CD4-positive, CD25-positive, alpha-beta regulatory T cell (primary cell): ENCODE measurements at regions not wholly inside any gene's neighbourhood (a gene's known extent, or its start where the extent isn't known, plus 50 kb on each side); places are given as distances from the start of the nearest gene placed in this dataset.

ENCODE experiments used
- ATAC-seq, 2 donors: fragments of 150-1000 bp; cut with Tn5 transposase; one replicate each; pipeline ENCODE4 v1.10.0; 2021; ENCODE audit warnings: low read depth in 2 of 2, moderate number of reproducible peaks in 2 of 2, moderate library complexity in 1 of 2
- DNase-seq, 3 donors: peaks; one replicate each; pipeline versions ENCODE4 v3.0.0 to v3.0.0-alpha.2; 2012 to 2022; ENCODE audit warnings: mixed read lengths in 1 of 3
- H3K27ac ChIP-seq: one replicate; pipeline ENCODE4 v1.7.0; 2013; ENCODE audit warnings: mild to moderate bottlenecking, low read length; ENCODE audit not compliant: insufficient read depth, poor library complexity, severe bottlenecking
- H3K27me3 ChIP-seq: one replicate; pipeline ENCODE4 v1.7.0; 2013; ENCODE audit warnings: low read length; ENCODE audit not compliant: control insufficient read depth, insufficient read depth
- H3K36me3 ChIP-seq: one replicate; pipeline ENCODE4 v1.7.0; 2013; ENCODE audit warnings: mild to moderate bottlenecking, low read length, moderate library complexity; ENCODE audit not compliant: control insufficient read depth, insufficient read depth
- H3K4me1 ChIP-seq: 2 replicates; pipeline ENCODE4 v1.7.0; 2013; ENCODE audit warnings: mild to moderate bottlenecking, low read length; ENCODE audit not compliant: insufficient read depth, control insufficient read depth, poor library complexity, severe bottlenecking
- H3K4me3 ChIP-seq: one replicate; pipeline ENCODE4 v1.7.0; 2013; ENCODE audit warnings: low read depth, mild to moderate bottlenecking, low read length, moderate library complexity
- H3K9me3 ChIP-seq, 2 experiments: 1 replicate in 1 of 2; 2 replicates in 1 of 2; pipeline ENCODE4 v1.7.0; 2013; ENCODE audit warnings: low read length in 2 of 2, mild to moderate bottlenecking in 1 of 2, moderate library complexity in 1 of 2; ENCODE audit not compliant: control insufficient read depth in 2 of 2
- H3K27ac Mint-ChIP-seq, 3 donors: one replicate each; pipeline ENCODE4 v1.8.0; 2020 to 2022; ENCODE audit warnings: mild to moderate bottlenecking in 3 of 3, mixed read lengths in 3 of 3, moderate library complexity in 2 of 3
- H3K27me3 Mint-ChIP-seq: one replicate; pipeline ENCODE4 v1.8.0; 2022; ENCODE audit warnings: mild to moderate bottlenecking, mixed read lengths
- H3K36me3 Mint-ChIP-seq: one replicate; pipeline ENCODE4 v1.8.0; 2020; ENCODE audit warnings: mixed read lengths
- H3K4me1 Mint-ChIP-seq, 4 donors: one replicate each; pipeline ENCODE4 v1.8.0; 2020 to 2022; ENCODE audit warnings: mixed read lengths in 4 of 4, mild to moderate bottlenecking in 1 of 4
- H3K4me3 Mint-ChIP-seq, 4 donors: one replicate each; pipeline ENCODE4 v1.8.0; 2020 to 2022; ENCODE audit warnings: mild to moderate bottlenecking in 4 of 4, mixed read lengths in 4 of 4, moderate library complexity in 3 of 4
- H3K9me3 Mint-ChIP-seq, 7 donors: one replicate each; pipeline ENCODE4 v1.8.0; 2020 to 2022; ENCODE audit warnings: mixed read lengths in 7 of 7, mild to moderate bottlenecking in 3 of 7, moderate library complexity in 2 of 7

DNA sequence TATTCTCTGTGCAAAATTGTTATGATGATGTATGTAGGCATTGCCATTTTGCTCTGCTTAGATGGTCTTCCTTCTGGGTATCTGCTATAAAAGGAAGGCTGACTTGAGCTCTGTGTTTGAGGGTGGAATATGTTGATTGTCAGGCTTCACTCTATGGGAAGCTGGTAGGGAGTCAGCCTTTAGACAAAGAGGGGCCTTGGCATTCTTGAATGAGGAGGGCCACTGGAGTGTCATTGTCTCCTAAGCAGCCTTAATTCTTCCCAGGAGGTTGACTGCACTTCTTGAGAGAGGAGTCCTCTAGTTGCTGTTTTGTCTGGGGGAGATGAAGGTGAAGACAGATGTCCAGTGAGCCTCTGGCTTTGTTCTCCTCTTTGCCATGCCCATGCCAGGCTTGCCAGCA, 266.8 kb downstream of the KCNRG start:
- H3K36me3 Mint-ChIP-seq = peaks cover 13% of the 10 kb centered on the region
- H3K27me3 ChIP-seq = no peaks in the 10 kb centered on the region
- no peak for DNase-seq
- peaks cover 12% of the 10 kb centered on the region for H3K4me1 ChIP-seq
- ATAC-seq = no peak
- H3K27ac ChIP-seq = no peak overlapping the region
- H3K9me3 ChIP-seq = no peaks in the 10 kb centered on the region
- H3K9me3 Mint-ChIP-seq = peaks cover 0 to 8% (median 3%) of the 10 kb centered on the region in 7 donors
- no peak overlapping the region for H3K27ac Mint-ChIP-seq
- H3K4me3 ChIP-seq = no peak overlapping the region
- H3K27me3 Mint-ChIP-seq = peaks cover 7% of the 10 kb centered on the region
- H3K4me1 Mint-ChIP-seq = peaks cover 13 to 25% (median 23%) of the 10 kb centered on the region in 4 donors
- H3K36me3 ChIP-seq = no peaks in the 10 kb centered on the region
- no peak overlapping the region for H3K4me3 Mint-ChIP-seq

DNA sequence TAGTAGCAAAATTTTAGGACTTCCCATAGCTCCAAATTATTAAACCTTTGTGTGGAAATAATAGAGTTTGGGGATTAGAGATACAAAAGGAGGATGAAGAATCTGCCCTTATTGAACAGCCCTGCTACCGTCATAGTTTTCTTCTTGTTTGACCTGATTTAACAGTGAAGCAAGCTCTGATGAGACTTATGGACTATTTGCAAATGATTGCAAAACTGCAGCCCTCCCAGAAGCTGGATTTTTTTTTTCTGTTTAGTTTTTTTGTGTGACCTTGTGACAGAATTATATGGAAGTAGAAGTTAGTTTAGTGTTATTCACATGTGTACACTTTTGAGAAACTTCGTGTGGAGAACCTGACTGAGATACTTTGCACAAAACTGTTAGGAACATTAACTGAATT, 267.8 kb downstream of the KCNRG start:
- peaks cover 4% of the 10 kb centered on the region for H3K27me3 Mint-ChIP-seq
- peaks cover 13% of the 10 kb centered on the region for H3K36me3 Mint-ChIP-seq
- DNase-seq (no peak), ATAC-seq (no peak)
- H3K4me1 Mint-ChIP-seq = peaks cover 13 to 25% (median 24%) of the 10 kb centered on the region in 4 donors
- H3K27ac Mint-ChIP-seq = no peak overlapping the region
- Histone ChIP-seq H3K4me3 (no peak overlapping the region), H3K27me3 (no peaks in the 10 kb centered on the region), H3K9me3 (no peaks in the 10 kb centered on the region), H3K4me1 (peaks cover 12% of the 10 kb centered on the region), H3K27ac (no peak overlapping the region), H3K36me3 (no peaks in the 10 kb centered on the region)
- no peak overlapping the region for H3K4me3 Mint-ChIP-seq
- H3K9me3 Mint-ChIP-seq = peaks cover 0 to 8% (median 0%) of the 10 kb centered on the region in 7 donors

DNA sequence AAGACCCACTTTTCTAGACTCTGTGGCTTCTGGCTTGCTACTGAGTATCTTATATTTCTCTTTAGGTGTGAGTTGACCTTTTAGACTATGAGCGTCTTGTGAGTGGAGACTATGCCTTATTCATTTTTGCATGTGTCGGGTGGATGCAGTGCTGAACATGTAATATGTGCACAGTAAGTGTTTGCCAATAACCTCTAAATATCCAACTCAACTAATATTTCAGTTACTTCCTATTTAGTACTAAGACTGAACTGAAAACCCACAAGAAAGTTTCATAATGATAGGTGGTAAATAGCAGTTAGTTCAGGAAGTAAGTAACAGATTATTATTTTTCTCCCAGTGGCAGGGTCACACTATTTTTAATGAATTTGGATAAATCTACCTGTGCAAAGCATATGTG, 269.3 kb downstream of the KCNRG start:
- peak overlapping the region in 1 of 3 donors; percentile 7 for H3K27ac Mint-ChIP-seq
- H3K4me3 ChIP-seq = no peak overlapping the region
- no peak for ATAC-seq
- no peaks in the 10 kb centered on the region for H3K36me3 ChIP-seq
- H3K4me3 Mint-ChIP-seq = peak overlapping the region in 1 of 4 donors; percentile 9
- DNase-seq = peak in 1 of 3 donors; percentile 41
- peaks cover 13 to 25% (median 24%) of the 10 kb centered on the region in 4 donors for H3K4me1 Mint-ChIP-seq
- peaks cover 13% of the 10 kb centered on the region for H3K36me3 Mint-ChIP-seq
- no peaks in the 10 kb centered on the region for H3K9me3 ChIP-seq
- H3K27me3 Mint-ChIP-seq = no peaks in the 10 kb centered on the region
- H3K27ac ChIP-seq = no peak overlapping the region
- H3K27me3 ChIP-seq = no peaks in the 10 kb centered on the region
- peaks cover 12% of the 10 kb centered on the region for H3K4me1 ChIP-seq
- H3K9me3 Mint-ChIP-seq = peaks cover 0 to 9% (median 0%) of the 10 kb centered on the region in 7 donors

DNA sequence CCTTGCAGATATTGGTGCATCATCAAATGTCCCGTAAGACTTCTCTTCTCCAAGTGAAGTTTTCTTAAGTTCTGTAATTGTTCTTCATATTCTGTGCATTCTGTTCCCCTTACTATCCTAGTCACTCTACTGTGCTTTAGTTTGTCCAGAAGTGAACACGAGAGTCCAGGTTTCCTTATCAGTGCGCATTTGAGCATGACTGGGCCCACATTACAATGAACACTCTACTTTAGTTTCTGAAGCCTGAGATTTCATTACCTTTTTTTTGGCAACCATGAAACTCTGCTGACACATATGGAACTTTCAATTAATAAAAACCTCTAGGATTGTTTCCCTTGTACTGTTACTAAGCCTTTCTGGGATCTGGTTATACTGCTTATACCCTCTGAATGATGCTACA, 270.0 kb downstream of the KCNRG start:
- ATAC-seq (no peak), DNase-seq (no peak)
- H3K4me1 Mint-ChIP-seq = peaks cover 13 to 25% (median 24%) of the 10 kb centered on the region in 4 donors
- no peak overlapping the region for H3K4me3 ChIP-seq
- H3K4me3 Mint-ChIP-seq = peak overlapping the region in 1 of 4 donors; percentile 35
- peaks cover 0 to 12% (median 0%) of the 10 kb centered on the region in 7 donors for H3K9me3 Mint-ChIP-seq
- no peak overlapping the region for H3K27ac Mint-ChIP-seq
- H3K27ac ChIP-seq = no peak overlapping the region
- H3K9me3 ChIP-seq = no peaks in the 10 kb centered on the region
- H3K36me3 ChIP-seq = no peaks in the 10 kb centered on the region
- H3K27me3 ChIP-seq = no peaks in the 10 kb centered on the region
- H3K36me3 Mint-ChIP-seq = peaks cover 13% of the 10 kb centered on the region
- H3K4me1 ChIP-seq = peaks cover 12% of the 10 kb centered on the region
- H3K27me3 Mint-ChIP-seq = no peaks in the 10 kb centered on the region

DNA sequence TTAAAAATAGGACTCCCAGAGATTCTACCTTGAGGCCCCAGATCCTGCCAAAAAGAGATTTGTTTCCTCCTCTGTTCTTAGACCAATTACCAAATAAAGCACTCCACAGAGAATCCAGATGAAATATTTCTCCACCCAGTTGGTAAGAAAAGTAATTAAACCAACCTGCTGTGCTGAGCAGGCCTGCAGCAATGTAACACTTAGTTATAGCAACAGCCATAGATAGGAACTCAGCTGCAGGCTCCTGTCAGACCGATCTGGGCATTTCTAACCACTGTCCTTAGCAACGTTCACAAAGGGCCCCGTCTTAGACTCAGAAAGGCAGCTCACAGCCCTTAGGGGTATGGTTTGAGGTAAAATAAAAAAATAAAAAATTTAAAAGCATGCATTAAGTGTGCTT, 271.1 kb downstream of the KCNRG start:
- peaks cover 0 to 12% (median 0%) of the 10 kb centered on the region in 7 donors for H3K9me3 Mint-ChIP-seq
- H3K27me3 Mint-ChIP-seq = no peaks in the 10 kb centered on the region
- peaks cover 16 to 25% (median 24%) of the 10 kb centered on the region in 4 donors for H3K4me1 Mint-ChIP-seq
- H3K36me3 Mint-ChIP-seq = peaks cover 13% of the 10 kb centered on the region
- Histone ChIP-seq H3K27me3 (no peaks in the 10 kb centered on the region), H3K4me1 (peaks cover 12% of the 10 kb centered on the region), H3K27ac (no peak overlapping the region), H3K9me3 (no peaks in the 10 kb centered on the region), H3K4me3 (no peak overlapping the region), H3K36me3 (no peaks in the 10 kb centered on the region)
- no peak for DNase-seq
- no peak for ATAC-seq
- no peak overlapping the region for H3K27ac Mint-ChIP-seq
- no peak overlapping the region for H3K4me3 Mint-ChIP-seq

DNA sequence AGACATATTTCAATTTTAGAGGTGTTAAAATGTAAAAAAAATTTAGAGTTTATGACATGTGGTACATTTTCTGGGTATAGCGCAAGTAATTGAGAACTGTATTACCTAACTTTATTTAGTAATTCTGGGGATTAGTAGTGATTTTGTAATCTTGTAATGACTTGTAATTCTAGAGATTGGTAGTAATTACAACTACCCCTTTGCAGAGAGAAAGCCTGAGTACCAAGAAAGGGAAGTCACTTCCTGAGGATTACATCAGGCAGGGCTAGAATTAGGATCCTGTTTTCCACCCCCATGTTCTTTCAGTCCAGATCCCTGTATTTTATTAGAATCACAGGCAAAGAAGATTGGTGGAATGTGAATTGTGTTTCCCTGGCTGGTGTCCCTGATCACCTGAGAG, 274.9 kb downstream of the KCNRG start:
- Histone ChIP-seq H3K4me1 (no peaks in the 10 kb centered on the region), H3K36me3 (no peaks in the 10 kb centered on the region), H3K4me3 (no peak overlapping the region), H3K27ac (no peak overlapping the region), H3K9me3 (no peaks in the 10 kb centered on the region), H3K27me3 (no peaks in the 10 kb centered on the region)
- no peaks in the 10 kb centered on the region for H3K27me3 Mint-ChIP-seq
- no peak overlapping the region for H3K27ac Mint-ChIP-seq
- H3K36me3 Mint-ChIP-seq = peaks cover 3% of the 10 kb centered on the region
- H3K4me3 Mint-ChIP-seq = no peak overlapping the region
- ATAC-seq (no peak), DNase-seq (no peak)
- H3K9me3 Mint-ChIP-seq = peaks cover 0 to 4% (median 0%) of the 10 kb centered on the region in 7 donors
- peaks cover 7 to 16% (median 11%) of the 10 kb centered on the region in 4 donors for H3K4me1 Mint-ChIP-seq

DNA sequence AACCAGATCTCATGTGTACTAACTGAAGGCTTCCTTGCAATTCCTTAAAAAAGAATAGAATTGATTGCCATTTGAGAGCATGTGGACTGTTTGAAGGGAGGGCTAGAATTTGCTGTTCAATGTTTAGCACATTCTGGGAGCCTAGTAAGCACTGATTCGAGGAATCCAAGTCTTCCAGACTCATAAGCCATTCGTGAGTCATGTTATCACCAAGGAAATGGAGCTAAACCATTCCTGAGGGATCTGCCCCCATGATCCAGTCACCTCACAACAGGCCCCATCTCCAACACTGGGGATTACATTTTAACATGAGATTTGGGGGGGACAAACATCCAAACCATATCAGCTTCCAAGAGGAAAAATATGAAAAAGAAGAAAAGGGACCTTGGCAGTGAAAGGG, 276.4 kb downstream of the KCNRG start:
- no peaks in the 10 kb centered on the region for H3K36me3 Mint-ChIP-seq
- ATAC-seq (no peak), DNase-seq (no peak)
- no peak overlapping the region for H3K27ac Mint-ChIP-seq
- H3K4me3 Mint-ChIP-seq = no peak overlapping the region
- no peak overlapping the region for H3K27ac ChIP-seq
- no peaks in the 10 kb centered on the region for H3K4me1 ChIP-seq
- no peaks in the 10 kb centered on the region for H3K36me3 ChIP-seq
- peaks cover 5 to 13% (median 6%) of the 10 kb centered on the region in 4 donors for H3K4me1 Mint-ChIP-seq
- peaks cover 0 to 7% (median 0%) of the 10 kb centered on the region in 7 donors for H3K9me3 Mint-ChIP-seq
- no peaks in the 10 kb centered on the region for H3K27me3 ChIP-seq
- no peaks in the 10 kb centered on the region for H3K9me3 ChIP-seq
- peaks cover under 1% of the 10 kb centered on the region for H3K27me3 Mint-ChIP-seq
- no peak overlapping the region for H3K4me3 ChIP-seq

DNA sequence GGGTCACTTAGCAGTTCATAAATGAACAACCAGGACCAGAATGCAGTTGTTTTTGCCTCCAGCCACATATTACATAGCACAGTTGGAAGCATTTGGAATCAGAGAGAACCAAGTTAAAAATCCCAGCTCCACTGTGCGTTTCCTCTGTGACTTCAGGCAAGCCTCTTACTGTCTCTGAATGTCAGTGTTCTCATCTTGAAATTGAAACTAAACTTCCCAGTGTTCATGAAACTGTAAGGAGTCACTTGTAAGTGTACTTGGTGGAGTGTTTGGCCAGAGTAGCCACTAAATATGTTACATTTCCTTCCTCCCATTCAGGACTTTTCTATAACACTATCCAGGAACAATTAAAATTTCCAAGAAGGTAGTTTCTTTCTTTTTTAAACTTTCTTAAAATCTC, 276.8 kb downstream of the KCNRG start:
- Mint-ChIP-seq H3K4me3 (no peak overlapping the region), H3K9me3 (peaks cover 0 to 7% (median 2%) of the 10 kb centered on the region in 7 donors), H3K27me3 (peaks cover 5% of the 10 kb centered on the region), H3K27ac (no peak overlapping the region), H3K4me1 (peaks cover 5 to 9% (median 6%) of the 10 kb centered on the region in 4 donors), H3K36me3 (no peaks in the 10 kb centered on the region)
- ATAC-seq = no peak
- Histone ChIP-seq H3K4me3 (no peak overlapping the region), H3K4me1 (no peaks in the 10 kb centered on the region), H3K27me3 (no peaks in the 10 kb centered on the region), H3K9me3 (no peaks in the 10 kb centered on the region), H3K27ac (no peak overlapping the region), H3K36me3 (no peaks in the 10 kb centered on the region)
- DNase-seq = no peak
